IMR-90 (cell line): ENCODE measurements at regions not wholly inside any gene's neighbourhood (a gene's known extent, or its start where the extent isn't known, plus 50 kb on each side); places are given as distances from the start of the nearest gene placed in this dataset.

Source experiments
- ATAC-seq: fragments of 200-7000 bp; cut with Tn5 transposase; 2 replicates; pipeline ENCODE4 v1.9.1; 2020; ENCODE audit warnings: low read depth, mild to moderate bottlenecking, moderate library complexity
- BruUV-seq: library from RNA; stranded (reverse); fragments of 400-500 nt; replicated peaks from 2 replicates; lab custom pipeline; 2021; lab: Mats Ljungman, UMichigan
- CTCF ChIA-PET: fragments of 300-600 bp; formaldehyde crosslinking; extraction: SDS; loops from one replicate; lab custom pipeline; 2021; ENCODE audit warnings: antibody characterized with exemption; lab: Yijun Ruan, JAX
- POLR2A ChIA-PET: fragments of 300-600 bp; sonication (Branson Sonifier 250); formaldehyde crosslinking; loops from one replicate; lab custom pipeline; 2022; ENCODE audit warnings: antibody characterized with exemption; ENCODE audit not compliant: unreplicated experiment; lab: Charles Lee
- DNase-seq: peaks from one replicate; pipeline ENCODE4 v3.0.0; 2013
- H2AFZ ChIP-seq: replicated peaks from 2 replicates; pipeline ENCODE3; 2013; ENCODE audit warnings: low read length, mild to moderate bottlenecking; ENCODE audit not compliant: poor library complexity
- H2AK5ac ChIP-seq: 2 replicates; pipeline ENCODE4 v1.6.1; 2013; ENCODE audit warnings: low read depth, low read length, inconsistent platforms
- H2AK9ac ChIP-seq: replicated peaks from 2 replicates; pipeline ENCODE3; 2013; ENCODE audit warnings: mild to moderate bottlenecking, low read depth, low read length, moderate library complexity; ENCODE audit not compliant: poor library complexity
- H2BK120ac ChIP-seq: 2 replicates; pipeline ENCODE4 v1.6.1; 2013; ENCODE audit warnings: low read depth, low read length, inconsistent platforms
- H2BK15ac ChIP-seq: 3 replicates; pipeline ENCODE4 v1.6.1; 2013; ENCODE audit warnings: low read depth, low read length, inconsistent platforms
- H2BK20ac ChIP-seq: 2 replicates; pipeline ENCODE4 v1.6.1; 2013; ENCODE audit warnings: low read depth, mild to moderate bottlenecking, inconsistent platforms, low read length, moderate library complexity
- H2BK5ac ChIP-seq: 2 replicates; pipeline ENCODE4 v1.6.1; 2013; ENCODE audit warnings: mild to moderate bottlenecking, low read depth, low read length, inconsistent platforms; ENCODE audit not compliant: poor library complexity, severe bottlenecking
- H3K14ac ChIP-seq: replicated peaks from 2 replicates; pipeline ENCODE4 v1.6.1; 2013; ENCODE audit warnings: low read depth, low read length, inconsistent platforms
- H3K18ac ChIP-seq: 2 replicates; pipeline ENCODE4 v1.6.1; 2013; ENCODE audit warnings: low read depth, low read length, control low read depth
- H3K23ac ChIP-seq: 2 replicates; pipeline ENCODE4 v1.6.1; 2013; ENCODE audit warnings: low read depth, low read length, inconsistent platforms
- H3K27ac ChIP-seq: 2 replicates; pipeline ENCODE4 v1.5.1; 2013; ENCODE audit warnings: mild to moderate bottlenecking, control low read depth, low read length; ENCODE audit not compliant: insufficient read depth
- H3K27me3 ChIP-seq: 2 replicates; pipeline ENCODE4 v1.6.1; 2013; ENCODE audit warnings: low read length; ENCODE audit not compliant: control insufficient read depth, insufficient read depth
- H3K36me3 ChIP-seq: 2 replicates; pipeline ENCODE4 v1.6.1; 2013; ENCODE audit warnings: low read length, mixed read lengths; ENCODE audit not compliant: control insufficient read depth, insufficient read depth
- H3K4ac ChIP-seq: 2 replicates; pipeline ENCODE4 v1.6.1; 2013; ENCODE audit warnings: low read depth, low read length, inconsistent platforms
- H3K4me1 ChIP-seq: 2 replicates; pipeline ENCODE4 v1.6.1; 2013; ENCODE audit warnings: low read length, mixed read lengths; ENCODE audit not compliant: control insufficient read depth, insufficient read depth
- H3K4me2 ChIP-seq: 2 replicates; pipeline ENCODE4 v1.6.1; 2013; ENCODE audit warnings: low read depth, mild to moderate bottlenecking, control low read depth, low read length, moderate library complexity
- H3K4me3 ChIP-seq: 2 replicates; pipeline ENCODE4 v1.5.1; 2013; ENCODE audit warnings: low read depth, mild to moderate bottlenecking, control low read depth, low read length, moderate library complexity; ENCODE audit not compliant: insufficient read depth
- H3K56ac ChIP-seq: 2 replicates; pipeline ENCODE4 v1.6.1; 2013; ENCODE audit warnings: low read length, inconsistent platforms; ENCODE audit not compliant: insufficient read depth; ENCODE audit errors: extremely low read depth
- H3K79me1 ChIP-seq, 2 experiments: 2 replicates each; pipeline ENCODE4 v1.6.1; 2013; ENCODE audit warnings: low read length in 2 of 2, inconsistent platforms in 1 of 2, low read depth in 1 of 2
- H3K9ac ChIP-seq: 2 replicates; pipeline ENCODE4 v1.6.1; 2013; ENCODE audit warnings: low read depth, low read length, control low read depth
- H3K9me1 ChIP-seq: 2 replicates; pipeline ENCODE4 v1.6.1; 2013; ENCODE audit warnings: low read length, inconsistent platforms; ENCODE audit not compliant: insufficient read depth
- H3K9me3 ChIP-seq: 2 replicates; pipeline ENCODE4 v1.6.1; 2013; ENCODE audit warnings: low read length; ENCODE audit not compliant: control insufficient read depth, insufficient read depth
- H4K20me1 ChIP-seq: 2 replicates; pipeline ENCODE4 v1.6.1; 2013; ENCODE audit warnings: low read length, inconsistent platforms; ENCODE audit not compliant: insufficient read depth
- H4K5ac ChIP-seq: 2 replicates; pipeline ENCODE4 v1.6.1; 2013; ENCODE audit warnings: mild to moderate bottlenecking, low read depth, low read length, control low read depth
- H4K8ac ChIP-seq, 2 experiments: 2 replicates each; pipeline ENCODE4 v1.6.1; 2013; ENCODE audit warnings: low read depth in 2 of 2, low read length in 2 of 2, control low read depth in 1 of 2, inconsistent platforms in 1 of 2
- H4K91ac ChIP-seq: 2 replicates; pipeline ENCODE4 v1.6.1; 2013; ENCODE audit warnings: low read depth, low read length, inconsistent platforms; ENCODE audit not compliant: insufficient read depth
- FOS ChIP-seq: fragments of 150-350 bp; IDR thresholded peaks from 2 replicates; pipeline ENCODE4 v1.6.1; 2016; ENCODE audit warnings: low read depth, low read length
- MAFK ChIP-seq: IDR thresholded peaks from 2 replicates; pipeline ENCODE4 v1.6.1; 2012; ENCODE audit warnings: low read depth, low read length, improper control_type of control experiment
- SMC3 ChIP-seq: fragments of 150-350 bp; IDR thresholded peaks from 2 replicates; pipeline ENCODE4 v1.6.1; 2016; ENCODE audit warnings: low read depth, mild to moderate bottlenecking, antibody characterized with exemption, low read length, moderate library complexity
- WGBS, 2 experiments: methylation state at CpG; one replicate each; pipeline versions ENCODE4 v1.1.5 to v1.1.7; 2013; ENCODE audit warnings: missing lambda C conversion rate in 2 of 2; ENCODE audit not compliant: insufficient read length in 1 of 2; ENCODE audit errors: extremely low coverage in 2 of 2; 5-methylcytosine and 5-hydroxymethylcytosine counted together
- dilution Hi-C: fragments of 300-500 bp; cut with HindIII; formaldehyde crosslinking; loops from one replicate; pipeline ENCODE4 v1.14.3; 2018; ENCODE audit warnings: low sequenced_read_pairs; ENCODE audit not compliant: unreplicated experiment
- in situ Hi-C: fragments of 300-500 bp; cut with MboI; formaldehyde crosslinking; loops from 3 replicates; pipeline ENCODE4 v1.14.3; 2019; ENCODE audit warnings: low sequenced_read_pairs, inconsistent platforms, mixed read lengths
- intact Hi-C: fragments of 100-400 bp; cut with micrococcal nuclease; formaldehyde crosslinking; loops from 2 replicates; pipeline ENCODE4 v1.10.0; 2022

GRCh38 chr15:39194106-39194830, 386.6 kb upstream of the THBS1 start (continued):
- TF ChIP-seq MAFK = no peak

- Histone ChIP-seq H3K36me3 (no peaks in the 10 kb centered on the region), H2AK5ac (peak overlapping the region; percentile 96), H3K79me1 (peaks cover 10 to 31% of the 10 kb centered on the region in 2 experiments; a peak in 3 of 4 replicates), H3K27ac (peak overlapping the region; percentile 73), H3K4me1 (peaks cover 39% of the 10 kb centered on the region), H2AK9ac (no peak overlapping the region), H3K27me3 (no peaks in the 10 kb centered on the region), H3K9me1 (peaks cover 28% of the 10 kb centered on the region), H4K5ac (peak overlapping the region; percentile 69), H2BK120ac (peak overlapping the region; percentile 94), H2AFZ (peak overlapping the region; percentile 66), H3K4me2 (peak overlapping the region; percentile 42; the same call in 1 of the 2 replicates), H3K56ac (peak overlapping the region; percentile 83), H3K4ac (peak overlapping the region; percentile 98), H3K9ac (no peak overlapping the region), H3K23ac (peak overlapping the region; percentile 76; the same call in 1 of the 2 replicates), H4K91ac (peak overlapping the region; percentile 92), H3K14ac (peak overlapping the region; percentile 91), H3K4me3 (no peak overlapping the region), H3K9me3 (no peaks in the 10 kb centered on the region), H4K8ac (peak overlapping the region; percentile 79 to 89), H2BK20ac (peak overlapping the region; percentile 92), H4K20me1 (no peaks in the 10 kb centered on the region), H3K18ac (peak overlapping the region; percentile 100), H2BK5ac (peak overlapping the region; percentile 100), H2BK15ac (peak overlapping the region; percentile 99)
- ATAC-seq (peak; percentile 71), DNase-seq (peak; percentile 85)
- WGBS, 2 experiments = no CpG with 5 or more reads among the region's 3 CpGs
- dilution Hi-C loops = no loop called here
- TF ChIP-seq SMC3 (no peak), MAFK (peak; percentile 20; the same call in 1 of the 2 replicates), FOS (0 out of 2 replicates have a peak, but pooled peaks have one; percentile 39)
- intact Hi-C loops = no loop called here
- POLR2A ChIA-PET = no interaction called here
- BruUV-seq = no TSS peak
- in situ Hi-C loops = no loop called here
- CTCF ChIA-PET = no interaction called here
Observed at GRCh38 chr15:39195961-39196486, 384.9 kb upstream of the THBS1 start.
